ENCODE measurements at regions not wholly inside any gene's neighbourhood (a gene's known extent, or its start where the extent isn't known, plus 50 kb on each side); places are given as distances from the start of the nearest gene placed in this dataset.

DNA sequence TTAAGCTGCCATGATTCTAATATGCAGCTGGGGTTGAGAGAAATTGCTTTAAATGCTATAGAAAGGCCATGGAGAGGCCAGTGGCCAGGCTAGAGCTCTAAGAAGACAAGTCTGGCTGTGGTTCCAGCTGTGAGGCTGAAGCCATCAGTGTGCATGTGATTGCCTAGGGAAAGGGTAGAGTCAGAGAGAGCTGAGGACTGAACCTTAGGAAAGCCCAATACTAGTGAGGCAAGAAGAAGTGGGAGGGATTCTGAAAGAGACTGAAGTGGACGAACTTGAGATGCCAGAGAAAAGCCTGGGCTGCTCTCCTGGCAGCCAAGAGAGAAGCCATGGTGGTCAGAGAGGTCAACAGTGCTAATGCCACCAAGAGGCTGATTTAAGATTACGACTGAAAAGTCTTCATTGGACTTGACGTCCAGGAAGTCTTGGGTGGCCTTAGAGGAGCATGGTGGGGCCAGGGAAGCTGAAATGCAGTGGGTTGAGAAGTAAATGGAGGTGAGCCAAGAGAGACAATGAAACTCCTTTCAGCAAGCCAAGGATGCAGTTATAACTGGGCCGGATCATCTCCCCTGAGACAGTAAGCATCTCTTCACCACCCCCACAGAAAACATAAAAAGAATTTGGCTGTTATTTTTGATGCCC, 133.2 kb downstream of the TMEM174 start (continued):
- TF ChIP-seq PBX3 (IDR thresholded peaks at IDR 0.05; ENCODE audit: insufficient replicate concordance, low read depth, low read length) (no peak), FOXM1 (IDR thresholded peaks at IDR 0.05; ENCODE audit: low read depth, low read length) (no peak), WRNIP1 (IDR thresholded peaks at IDR 0.05; ENCODE audit: borderline replicate concordance, low read depth, low read length) (no peak), HCFC1 (IDR thresholded peaks at IDR 0.05; ENCODE audit: low read length) (no peak), NFXL1 (IDR thresholded peaks at IDR 0.05; ENCODE audit: borderline replicate concordance) (no peak), MTA3 (IDR thresholded peaks at IDR 0.05; ENCODE audit: borderline replicate concordance, low read length) (no peak), NFYB (IDR thresholded peaks at IDR 0.05; ENCODE audit: insufficient read depth, low read depth, low read length) (no peak), BCL3 (IDR thresholded peaks at IDR 0.05; ENCODE audit: borderline replicate concordance, insufficient read depth, low read depth, low read length, poor library complexity, severe bottlenecking) (no peak), CTCF (IDR thresholded peaks at IDR 0.05 in 2 of 3, conservative IDR thresholded peaks at IDR 0.05 in 1 of 3; ENCODE audit: control insufficient read depth in 2 of 3, extremely low read depth in 1 of 3, insufficient read depth in 1 of 3, low read depth in 3 of 3, low read length in 3 of 3) (no peak)
